Transverse colon (tissue), 4 donors: ENCODE measurements at regions not wholly inside any gene's neighbourhood (a gene's known extent, or its start where the extent isn't known, plus 50 kb on each side); places are given as distances from the start of the nearest gene placed in this dataset.

Source experiments
- DNase-seq: peaks from one replicate; pipeline ENCODE4 v3.0.0-alpha.2; 2019
- H3K27ac ChIP-seq, 4 donors: fragments of 200-600 bp; sonication (generic); 2 replicates each; pipeline ENCODE4 v1.5.1; 2016 to 2018; ENCODE audit warnings: inconsistent platforms in 4 of 4
- H3K27me3 ChIP-seq: fragments of 200-600 bp; sonication (generic); 2 replicates; pipeline ENCODE4 v1.5.1; 2017; ENCODE audit warnings: inconsistent platforms
- H3K36me3 ChIP-seq, 4 donors: fragments of 200-600 bp; sonication (generic); 2 replicates each; pipeline ENCODE4 v1.5.1; 2017 to 2019; ENCODE audit warnings: inconsistent platforms in 4 of 4
- H3K4me1 ChIP-seq, 4 donors: fragments of 200-600 bp; sonication (generic); 2 replicates each; pipeline ENCODE4 v1.5.1; 2017 to 2020; ENCODE audit warnings: inconsistent platforms in 4 of 4
- H3K4me3 ChIP-seq, 4 donors: fragments of 200-600 bp; sonication (generic); 1 replicate in 1 of 4; 2 replicates in 3 of 4; pipeline versions ENCODE4 v1.5.1 to v1.6.1; 2017 to 2019; ENCODE audit warnings: inconsistent platforms in 4 of 4
- H3K9me3 ChIP-seq, 2 donors: fragments of 200-600 bp; sonication (generic); 2 replicates each; pipeline ENCODE4 v1.5.1; 2017 to 2019; ENCODE audit warnings: inconsistent platforms in 2 of 2
- EP300 ChIP-seq: sonication (generic); formaldehyde crosslinking; IDR thresholded peaks from one replicate; pipeline ENCODE4 v1.6.1; 2017; ENCODE audit warnings: antibody characterized with exemption, low read depth
- POLR2A ChIP-seq: fragments of 450-650 bp; IDR thresholded peaks from one replicate; pipeline ENCODE4 v1.6.1; 2016; ENCODE audit warnings: antibody characterized with exemption, mild to moderate bottlenecking, moderate library complexity
- POLR2AphosphoS5 ChIP-seq, 3 donors: sonication (generic); formaldehyde crosslinking; IDR thresholded peaks; one replicate each; pipeline ENCODE4 v1.6.1; 2016; ENCODE audit warnings: antibody characterized with exemption in 3 of 3
- WGBS, 2 donors: methylation state at CpG; one replicate each; pipeline ENCODE4 v1.1.5; 2018; ENCODE audit warnings: low coverage in 1 of 2; 5-methylcytosine and 5-hydroxymethylcytosine counted together
- in situ Hi-C, 4 donors: fragments of 200-750 bp; cut with MboI; loops; one replicate each; pipeline versions ENCODE4 v1.15.0 to v1.15.1; 2017; ENCODE audit warnings: low sequenced_read_pairs in 3 of 4, low pct_ligation_motif_present in 1 of 4, low pct_unique_long_range_greater_than_20kb in 1 of 4
- intact Hi-C: fragments of 100-400 bp; cut with DNase I; formaldehyde crosslinking; loops from one replicate; pipeline ENCODE4 v1.15.1; 2023; ENCODE audit warnings: low total_unique reads
- TF ChIP-seq, protein P1 (sequence below), 5 experiments: fragments of 200-600 bp in 3 of 5; fragments of 450-650 bp in 2 of 5; sonication (generic) in 3 of 5; IDR thresholded peaks; 1 replicate in 2 of 5; 2 replicates in 3 of 5; pipeline ENCODE4 v1.5.1; 2016 to 2017; ENCODE audit warnings: antibody characterized with exemption in 5 of 5, inconsistent platforms in 3 of 5, mild to moderate bottlenecking in 2 of 5, moderate library complexity in 1 of 5

DNA sequence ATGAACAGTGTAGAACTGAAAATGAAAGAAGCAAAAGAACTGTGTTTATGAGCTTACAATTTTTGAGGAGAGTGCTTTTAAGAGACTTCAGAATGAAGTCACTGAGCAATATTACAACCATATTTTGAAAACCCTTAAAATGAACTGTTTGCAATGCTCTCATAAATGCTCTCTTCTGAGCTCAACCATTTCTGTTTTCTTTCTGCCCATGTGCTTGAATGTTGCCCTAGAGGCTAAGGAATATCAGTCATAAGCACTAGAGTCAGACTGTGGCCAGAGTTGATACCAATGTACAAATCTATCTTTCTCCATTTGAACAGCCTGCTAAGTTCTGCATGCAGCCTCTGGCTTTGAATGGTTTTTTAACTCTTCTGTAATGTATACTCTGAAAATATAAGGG is 1092.8 kb downstream of the PCDH9 start:
- no peak for DNase-seq
- TF ChIP-seq POLR2AphosphoS5 (IDR thresholded peaks at IDR 0.05) (no peak), POLR2A (no peak), EP300 (no peak)
- TF ChIP-seq, protein P1, sequence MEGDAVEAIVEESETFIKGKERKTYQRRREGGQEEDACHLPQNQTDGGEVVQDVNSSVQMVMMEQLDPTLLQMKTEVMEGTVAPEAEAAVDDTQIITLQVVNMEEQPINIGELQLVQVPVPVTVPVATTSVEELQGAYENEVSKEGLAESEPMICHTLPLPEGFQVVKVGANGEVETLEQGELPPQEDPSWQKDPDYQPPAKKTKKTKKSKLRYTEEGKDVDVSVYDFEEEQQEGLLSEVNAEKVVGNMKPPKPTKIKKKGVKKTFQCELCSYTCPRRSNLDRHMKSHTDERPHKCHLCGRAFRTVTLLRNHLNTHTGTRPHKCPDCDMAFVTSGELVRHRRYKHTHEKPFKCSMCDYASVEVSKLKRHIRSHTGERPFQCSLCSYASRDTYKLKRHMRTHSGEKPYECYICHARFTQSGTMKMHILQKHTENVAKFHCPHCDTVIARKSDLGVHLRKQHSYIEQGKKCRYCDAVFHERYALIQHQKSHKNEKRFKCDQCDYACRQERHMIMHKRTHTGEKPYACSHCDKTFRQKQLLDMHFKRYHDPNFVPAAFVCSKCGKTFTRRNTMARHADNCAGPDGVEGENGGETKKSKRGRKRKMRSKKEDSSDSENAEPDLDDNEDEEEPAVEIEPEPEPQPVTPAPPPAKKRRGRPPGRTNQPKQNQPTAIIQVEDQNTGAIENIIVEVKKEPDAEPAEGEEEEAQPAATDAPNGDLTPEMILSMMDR (IDR thresholded peaks at IDR 0.05): no peak
- Histone ChIP-seq H3K36me3 (no peaks in the 10 kb centered on the region), H3K9me3 (no peaks in the 10 kb centered on the region), H3K4me3 (no peak overlapping the region), H3K27ac (no peak overlapping the region), H3K4me1 (no peaks in the 10 kb centered on the region), H3K27me3 (no peaks in the 10 kb centered on the region)
- intact Hi-C loops: no loop called here
- in situ Hi-C loops: no loop called here

DNA sequence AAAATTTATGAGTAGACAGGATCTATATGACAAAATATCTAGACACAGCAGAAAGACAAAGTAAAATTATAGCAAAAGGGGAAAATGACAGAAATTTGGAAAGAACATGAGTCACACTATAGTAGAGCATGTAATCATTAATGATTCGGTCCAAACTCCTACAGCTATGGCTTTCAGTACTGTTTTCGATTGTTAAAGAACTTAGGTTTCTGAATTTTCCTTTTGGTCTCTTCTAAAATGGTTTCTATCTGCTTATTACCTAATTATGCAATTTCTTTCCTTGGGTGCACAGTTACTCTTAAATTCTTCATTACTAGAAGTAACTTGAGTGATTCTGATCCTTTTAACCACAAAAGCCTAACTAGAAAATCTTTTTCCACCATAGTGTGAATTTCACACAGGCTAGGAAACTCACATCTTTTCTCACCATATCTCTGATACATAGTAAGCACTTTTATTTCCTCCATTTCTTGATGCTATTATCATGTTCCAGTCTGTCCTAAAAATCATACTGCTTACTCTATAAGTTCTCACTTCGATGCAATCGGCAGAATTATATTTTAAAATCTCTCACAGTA is 1101.4 kb downstream of the PCDH9 start:
- H3K27me3 ChIP-seq: no peaks in the 10 kb centered on the region
- intact Hi-C loops (no loop called here), in situ Hi-C loops (no loop called here)
- H3K27ac ChIP-seq: no peak overlapping the region
- no peaks in the 10 kb centered on the region for H3K9me3 ChIP-seq
- no peaks in the 10 kb centered on the region for H3K36me3 ChIP-seq
- no peak for DNase-seq
- TF ChIP-seq POLR2A (no peak), POLR2AphosphoS5 (IDR thresholded peaks at IDR 0.05) (no peak), EP300 (no peak)
- TF ChIP-seq, protein P1 (IDR thresholded peaks at IDR 0.05): no peak
- H3K4me3 ChIP-seq: no peak overlapping the region
- 80 to 94% methylated on average over 4 of the region's 4 CpGs for WGBS, 2 donors
- no peaks in the 10 kb centered on the region for H3K4me1 ChIP-seq

DNA sequence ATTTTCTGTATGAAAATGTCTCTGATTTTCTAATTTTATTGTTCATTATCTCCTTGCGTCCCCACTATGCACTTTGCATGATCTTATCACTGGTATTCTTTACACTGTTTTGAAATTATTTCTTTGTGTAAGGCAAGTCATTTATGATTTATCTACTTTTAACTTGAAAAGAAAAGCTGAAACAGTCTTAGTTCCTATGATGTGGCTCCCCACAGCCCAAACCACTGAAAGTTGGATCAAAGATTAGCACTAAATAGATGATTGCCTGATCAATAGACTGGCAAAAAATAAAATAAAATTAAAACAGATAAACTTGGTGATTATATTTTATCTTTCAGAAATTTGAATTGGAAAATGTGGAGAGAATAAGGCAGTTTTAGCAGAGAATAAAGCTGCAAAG is 1101.9 kb downstream of the PCDH9 start:
- in situ Hi-C loops: no loop called here
- H3K36me3 ChIP-seq: no peaks in the 10 kb centered on the region
- intact Hi-C loops: no loop called here
- H3K27ac ChIP-seq: no peak overlapping the region
- no peaks in the 10 kb centered on the region for H3K27me3 ChIP-seq
- no peak overlapping the region for H3K4me3 ChIP-seq
- no peak for DNase-seq
- 71 to 90% methylated on average over 1 of the region's 1 CpG for WGBS, 2 donors
- no peaks in the 10 kb centered on the region for H3K4me1 ChIP-seq
- no peaks in the 10 kb centered on the region for H3K9me3 ChIP-seq
- TF ChIP-seq, protein P1 (IDR thresholded peaks at IDR 0.05): no peak
- TF ChIP-seq EP300 (no peak), POLR2A (no peak), POLR2AphosphoS5 (IDR thresholded peaks at IDR 0.05) (no peak)

DNA sequence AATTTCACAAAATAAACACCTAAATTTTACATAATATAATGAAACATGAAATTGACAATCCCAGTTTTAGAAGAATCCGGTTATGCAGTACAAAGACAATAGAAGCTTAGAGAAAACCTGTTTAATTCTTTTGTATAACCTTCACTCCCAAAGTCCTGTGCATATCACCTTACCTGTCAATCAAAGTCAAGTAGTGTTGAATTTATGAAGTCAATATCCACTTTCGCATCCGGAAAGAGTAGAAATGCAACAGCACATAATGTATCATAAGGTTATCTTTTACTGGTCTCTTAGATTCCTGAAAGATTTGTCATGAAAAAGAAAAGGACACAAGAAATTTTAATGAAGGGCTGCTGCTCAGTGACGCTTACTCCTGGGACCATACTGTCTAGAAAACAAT is 1112.6 kb downstream of the PCDH9 start:
- Histone ChIP-seq H3K9me3 (no peaks in the 10 kb centered on the region), H3K36me3 (no peaks in the 10 kb centered on the region), H3K4me3 (no peak overlapping the region), H3K4me1 (no peaks in the 10 kb centered on the region), H3K27ac (no peak overlapping the region), H3K27me3 (no peaks in the 10 kb centered on the region)
- 86 to 91% methylated on average over 3 to 4 of the region's 4 CpGs for WGBS, 2 donors
- no peak for DNase-seq
- in situ Hi-C loops (no loop called here), intact Hi-C loops (no loop called here)
- no peak for TF ChIP-seq POLR2A
- no peak for TF ChIP-seq EP300
- TF ChIP-seq POLR2AphosphoS5 (IDR thresholded peaks at IDR 0.05): no peak
- TF ChIP-seq, protein P1 (IDR thresholded peaks at IDR 0.05): no peak
